ENCODE measurements at regions not wholly inside any gene's neighbourhood (a gene's known extent, or its start where the extent isn't known, plus 50 kb on each side); places are given as distances from the start of the nearest gene placed in this dataset.

GRCh38 chr4:160969925-160970324 lies 1193.9 kb downstream of the FSTL5 start:
- TF ChIP-seq, protein P1, sequence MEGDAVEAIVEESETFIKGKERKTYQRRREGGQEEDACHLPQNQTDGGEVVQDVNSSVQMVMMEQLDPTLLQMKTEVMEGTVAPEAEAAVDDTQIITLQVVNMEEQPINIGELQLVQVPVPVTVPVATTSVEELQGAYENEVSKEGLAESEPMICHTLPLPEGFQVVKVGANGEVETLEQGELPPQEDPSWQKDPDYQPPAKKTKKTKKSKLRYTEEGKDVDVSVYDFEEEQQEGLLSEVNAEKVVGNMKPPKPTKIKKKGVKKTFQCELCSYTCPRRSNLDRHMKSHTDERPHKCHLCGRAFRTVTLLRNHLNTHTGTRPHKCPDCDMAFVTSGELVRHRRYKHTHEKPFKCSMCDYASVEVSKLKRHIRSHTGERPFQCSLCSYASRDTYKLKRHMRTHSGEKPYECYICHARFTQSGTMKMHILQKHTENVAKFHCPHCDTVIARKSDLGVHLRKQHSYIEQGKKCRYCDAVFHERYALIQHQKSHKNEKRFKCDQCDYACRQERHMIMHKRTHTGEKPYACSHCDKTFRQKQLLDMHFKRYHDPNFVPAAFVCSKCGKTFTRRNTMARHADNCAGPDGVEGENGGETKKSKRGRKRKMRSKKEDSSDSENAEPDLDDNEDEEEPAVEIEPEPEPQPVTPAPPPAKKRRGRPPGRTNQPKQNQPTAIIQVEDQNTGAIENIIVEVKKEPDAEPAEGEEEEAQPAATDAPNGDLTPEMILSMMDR (conservative IDR thresholded peaks at IDR 0.05; ENCODE audit: low read depth, low read length): no peak
- TF ChIP-seq EZH2 (IDR thresholded peaks at IDR 0.05; ENCODE audit: borderline replicate concordance, low read depth, low read length, poor library complexity, severe bottlenecking): no peak
- no peaks in the 10 kb centered on the region for H3K9me3 ChIP-seq (ENCODE audit: low read depth, low read length, poor library complexity, severe bottlenecking)

GRCh38 chr4:160980091-160980490 lies 1183.7 kb downstream of the FSTL5 start:
- no peak overlapping the region for H3K4me3 ChIP-seq (ENCODE audit: low read depth, low read length, poor library complexity, severe bottlenecking)
- H3K4me1 ChIP-seq (ENCODE audit: insufficient read depth, low read length, poor library complexity, severe bottlenecking): no peaks in the 10 kb centered on the region
- ChIA-PET POLR2A (ENCODE audit: low non-redundant PET) (no interaction called here), CTCF (no interaction called here)
- H3K36me3 ChIP-seq (ENCODE audit: insufficient read depth, low read length, poor library complexity, severe bottlenecking): no peaks in the 10 kb centered on the region
- intact Hi-C loops (cut with micrococcal nuclease; ENCODE audit: unreplicated experiment): no loop called here
- no peak for DNase-seq (ENCODE audit: low spot score)
- no TSS peak for BruUV-seq (replicated peaks)
- H3K9me3 ChIP-seq (ENCODE audit: low read depth, low read length, poor library complexity, severe bottlenecking): no peaks in the 10 kb centered on the region
- no peak overlapping the region for H3K27ac ChIP-seq (ENCODE audit: low read depth, low read length, poor library complexity, severe bottlenecking)
- TF ChIP-seq, protein P1 (conservative IDR thresholded peaks at IDR 0.05; ENCODE audit: low read depth, low read length): no peak
- no peak for TF ChIP-seq EZH2 (IDR thresholded peaks at IDR 0.05; ENCODE audit: borderline replicate concordance, low read depth, low read length, poor library complexity, severe bottlenecking)
- no peaks in the 10 kb centered on the region for H3K27me3 ChIP-seq (replicated peaks; ENCODE audit: insufficient read depth, low read depth, low read length, poor library complexity)

More at GRCh38 chr4:160969925-160970324, 1193.9 kb downstream of the FSTL5 start:
- Histone ChIP-seq H3K27me3 (replicated peaks; ENCODE audit: insufficient read depth, low read depth, low read length, poor library complexity) (no peaks in the 10 kb centered on the region), H3K36me3 (ENCODE audit: insufficient read depth, low read length, poor library complexity, severe bottlenecking) (no peaks in the 10 kb centered on the region), H3K4me1 (ENCODE audit: insufficient read depth, low read length, poor library complexity, severe bottlenecking) (no peaks in the 10 kb centered on the region), H3K27ac (ENCODE audit: low read depth, low read length, poor library complexity, severe bottlenecking) (no peak overlapping the region), H3K4me3 (ENCODE audit: low read depth, low read length, poor library complexity, severe bottlenecking) (no peak overlapping the region)
- intact Hi-C loops (cut with micrococcal nuclease; ENCODE audit: unreplicated experiment): no loop called here
- POLR2A ChIA-PET (ENCODE audit: low non-redundant PET): no interaction called here
- DNase-seq (ENCODE audit: low spot score): no peak
- CTCF ChIA-PET: no interaction called here
- no TSS peak for BruUV-seq (replicated peaks)

GRCh38 chr4:160981083-160981482 lies 1182.7 kb downstream of the FSTL5 start:
- H3K4me1 ChIP-seq (ENCODE audit: insufficient read depth, low read length, poor library complexity, severe bottlenecking): no peaks in the 10 kb centered on the region
- no peaks in the 10 kb centered on the region for H3K36me3 ChIP-seq (ENCODE audit: insufficient read depth, low read length, poor library complexity, severe bottlenecking)
- ChIA-PET POLR2A (ENCODE audit: low non-redundant PET) (no interaction called here), CTCF (no interaction called here)
- no peaks in the 10 kb centered on the region for H3K9me3 ChIP-seq (ENCODE audit: low read depth, low read length, poor library complexity, severe bottlenecking)
- no TSS peak for BruUV-seq (replicated peaks)
- H3K4me3 ChIP-seq (ENCODE audit: low read depth, low read length, poor library complexity, severe bottlenecking): no peak overlapping the region
- no peaks in the 10 kb centered on the region for H3K27me3 ChIP-seq (replicated peaks; ENCODE audit: insufficient read depth, low read depth, low read length, poor library complexity)
- H3K27ac ChIP-seq (ENCODE audit: low read depth, low read length, poor library complexity, severe bottlenecking): no peak overlapping the region
- intact Hi-C loops (cut with micrococcal nuclease; ENCODE audit: unreplicated experiment): no loop called here
- no peak for DNase-seq (ENCODE audit: low spot score)
- TF ChIP-seq EZH2 (IDR thresholded peaks at IDR 0.05; ENCODE audit: borderline replicate concordance, low read depth, low read length, poor library complexity, severe bottlenecking): no peak
- TF ChIP-seq, protein P1 (conservative IDR thresholded peaks at IDR 0.05; ENCODE audit: low read depth, low read length): no peak

Data from A673 (cell line).